ENCODE measurements at regions not wholly inside any gene's neighbourhood (a gene's known extent, or its start where the extent isn't known, plus 50 kb on each side); places are given as distances from the start of the nearest gene placed in this dataset.

DNA sequence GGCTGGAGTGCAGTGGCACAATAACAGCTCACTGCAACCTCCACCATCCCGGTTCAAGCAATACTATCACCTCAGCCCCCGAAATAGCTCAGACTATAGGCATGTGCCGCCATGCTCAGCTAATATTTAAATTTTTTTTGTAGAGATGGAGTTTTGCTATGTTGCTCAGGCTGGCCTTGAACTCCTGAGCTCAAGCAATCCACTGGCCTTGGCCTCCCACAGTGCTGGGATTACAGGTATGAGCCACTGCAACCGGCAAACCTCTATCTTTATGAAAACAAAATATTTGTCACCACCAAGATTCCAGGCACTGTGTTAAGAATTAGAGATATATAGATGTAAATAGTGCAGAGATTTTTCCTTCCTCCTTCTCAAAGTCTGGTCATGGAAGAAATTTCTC is 232.5 kb downstream of the ANKRD50 start (continued):
- TF ChIP-seq, protein P1, sequence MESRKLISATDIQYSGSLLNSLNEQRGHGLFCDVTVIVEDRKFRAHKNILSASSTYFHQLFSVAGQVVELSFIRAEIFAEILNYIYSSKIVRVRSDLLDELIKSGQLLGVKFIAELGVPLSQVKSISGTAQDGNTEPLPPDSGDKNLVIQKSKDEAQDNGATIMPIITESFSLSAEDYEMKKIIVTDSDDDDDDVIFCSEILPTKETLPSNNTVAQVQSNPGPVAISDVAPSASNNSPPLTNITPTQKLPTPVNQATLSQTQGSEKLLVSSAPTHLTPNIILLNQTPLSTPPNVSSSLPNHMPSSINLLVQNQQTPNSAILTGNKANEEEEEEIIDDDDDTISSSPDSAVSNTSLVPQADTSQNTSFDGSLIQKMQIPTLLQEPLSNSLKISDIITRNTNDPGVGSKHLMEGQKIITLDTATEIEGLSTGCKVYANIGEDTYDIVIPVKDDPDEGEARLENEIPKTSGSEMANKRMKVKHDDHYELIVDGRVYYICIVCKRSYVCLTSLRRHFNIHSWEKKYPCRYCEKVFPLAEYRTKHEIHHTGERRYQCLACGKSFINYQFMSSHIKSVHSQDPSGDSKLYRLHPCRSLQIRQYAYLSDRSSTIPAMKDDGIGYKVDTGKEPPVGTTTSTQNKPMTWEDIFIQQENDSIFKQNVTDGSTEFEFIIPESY (IDR thresholded peaks at IDR 0.05; ENCODE audit: borderline replicate concordance, low read depth), result no peak

DNA sequence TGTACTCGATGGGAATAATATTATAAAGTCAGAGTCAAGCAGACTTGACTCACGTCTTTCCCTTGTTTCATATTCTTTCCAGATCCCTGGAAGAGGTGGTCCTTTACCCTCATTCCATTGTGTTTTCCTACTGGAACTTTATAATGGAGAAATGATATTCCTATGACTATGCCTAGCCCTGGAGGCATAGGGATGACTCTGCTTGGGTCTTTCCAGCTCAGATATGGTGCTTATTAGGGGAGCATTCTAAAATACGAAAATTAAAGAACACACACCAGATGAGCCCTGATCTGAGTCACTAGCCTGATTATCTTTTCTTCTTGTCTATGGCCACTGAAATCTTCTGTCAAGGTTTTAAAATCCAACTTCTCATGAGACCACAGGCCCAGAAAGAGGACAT is 231.4 kb downstream of the ANKRD50 start:
- H3K9me3 ChIP-seq, result no peaks in the 10 kb centered on the region
- H3F3A ChIP-seq (replicated peaks; ENCODE audit: insufficient read depth), result peaks cover 7% of the 10 kb centered on the region
- H4K20me1 ChIP-seq (ENCODE audit: insufficient read depth), result no peaks in the 10 kb centered on the region
- ChIA-PET CTCF (no interaction called here), POLR2A (no interaction called here)
- no peaks in the 10 kb centered on the region for H3K9me2 ChIP-seq
- no peaks in the 10 kb centered on the region for H3K36me3 ChIP-seq (replicated peaks in 1 of 2; ENCODE audit: control insufficient read depth in 1 of 2, insufficient read depth in 2 of 2, low read length in 1 of 2)
- H3K27me3 ChIP-seq (ENCODE audit: insufficient read depth), result no peaks in the 10 kb centered on the region
- no peaks in the 10 kb centered on the region for H3K79me2 ChIP-seq (ENCODE audit: insufficient read depth)
- H3K4me3 ChIP-seq (ENCODE audit: low read depth in 2 of 2, low read length in 1 of 2), result no peak overlapping the region
- no peak overlapping the region for H3K4me2 ChIP-seq
- peaks cover 3 to 20% of the 10 kb centered on the region in 2 experiments; a peak in 3 of 4 replicates for H3K4me1 ChIP-seq (ENCODE audit: control insufficient read depth in 1 of 2, insufficient read depth in 2 of 2, low read depth in 1 of 2, low read length in 1 of 2)
- 90% methylated on average over 3 of the region's 3 CpGs for WGBS (ENCODE audit: low lambda C conversion rate)
- H3K9ac ChIP-seq, result no peak overlapping the region
- DNase-seq, result no peak
- no peak overlapping the region for H2AFZ ChIP-seq (ENCODE audit: low read depth)
- no peak overlapping the region for H3K27ac ChIP-seq (ENCODE audit: low read depth in 2 of 2, low read length in 1 of 2)
- TF ChIP-seq, protein P2, sequence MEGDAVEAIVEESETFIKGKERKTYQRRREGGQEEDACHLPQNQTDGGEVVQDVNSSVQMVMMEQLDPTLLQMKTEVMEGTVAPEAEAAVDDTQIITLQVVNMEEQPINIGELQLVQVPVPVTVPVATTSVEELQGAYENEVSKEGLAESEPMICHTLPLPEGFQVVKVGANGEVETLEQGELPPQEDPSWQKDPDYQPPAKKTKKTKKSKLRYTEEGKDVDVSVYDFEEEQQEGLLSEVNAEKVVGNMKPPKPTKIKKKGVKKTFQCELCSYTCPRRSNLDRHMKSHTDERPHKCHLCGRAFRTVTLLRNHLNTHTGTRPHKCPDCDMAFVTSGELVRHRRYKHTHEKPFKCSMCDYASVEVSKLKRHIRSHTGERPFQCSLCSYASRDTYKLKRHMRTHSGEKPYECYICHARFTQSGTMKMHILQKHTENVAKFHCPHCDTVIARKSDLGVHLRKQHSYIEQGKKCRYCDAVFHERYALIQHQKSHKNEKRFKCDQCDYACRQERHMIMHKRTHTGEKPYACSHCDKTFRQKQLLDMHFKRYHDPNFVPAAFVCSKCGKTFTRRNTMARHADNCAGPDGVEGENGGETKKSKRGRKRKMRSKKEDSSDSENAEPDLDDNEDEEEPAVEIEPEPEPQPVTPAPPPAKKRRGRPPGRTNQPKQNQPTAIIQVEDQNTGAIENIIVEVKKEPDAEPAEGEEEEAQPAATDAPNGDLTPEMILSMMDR (IDR thresholded peaks at IDR 0.05), result no peak
- no peak for TF ChIP-seq GABPA (IDR thresholded peaks at IDR 0.05; ENCODE audit: low read depth)

DNA sequence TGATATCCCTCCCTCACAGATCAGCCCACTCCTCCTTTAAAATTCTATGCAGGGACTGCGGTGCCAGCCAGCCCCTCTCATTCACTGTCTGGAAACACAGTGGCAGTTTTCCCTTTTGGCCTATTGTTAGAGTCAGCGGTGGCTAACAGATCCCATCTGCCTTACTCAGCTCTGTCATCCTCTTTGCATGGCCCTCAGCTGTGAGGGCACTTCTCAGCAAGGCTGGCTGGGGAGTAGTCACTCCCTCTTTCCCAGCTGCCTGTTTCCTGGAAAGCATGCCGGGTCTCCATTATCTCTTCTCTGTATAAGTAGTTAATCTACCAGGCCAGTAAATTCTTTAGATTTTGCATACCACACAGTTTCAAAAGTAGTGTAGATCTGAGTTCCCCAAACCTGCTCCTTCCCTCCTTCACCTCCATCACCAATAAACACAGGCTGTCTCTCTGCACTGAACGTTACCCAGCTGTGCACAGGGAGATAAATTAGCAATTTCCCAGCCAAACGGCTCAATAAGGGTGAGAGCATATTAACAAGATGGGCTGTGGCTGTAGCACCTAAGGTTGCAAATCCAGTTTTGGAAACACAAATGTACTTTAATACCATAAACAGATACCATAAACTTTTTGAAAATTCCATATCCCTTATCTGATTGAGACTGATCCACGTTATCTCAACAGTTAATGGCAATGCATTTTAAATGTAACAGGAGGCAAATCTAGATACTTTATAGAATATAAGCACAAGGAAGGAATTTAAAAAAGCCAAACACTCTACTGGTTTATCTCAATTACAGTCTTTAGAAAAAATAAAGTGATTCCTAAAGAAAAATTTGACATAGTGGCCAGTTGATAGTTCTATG is 229.3 kb downstream of the ANKRD50 start:
- no peak overlapping the region for H3K9ac ChIP-seq
- 22% methylated on average over 6 of the region's 6 CpGs for WGBS (ENCODE audit: low lambda C conversion rate)
- H3K9me2 ChIP-seq, result no peaks in the 10 kb centered on the region
- no peak overlapping the region for H3K4me2 ChIP-seq
- H3K9me3 ChIP-seq, result no peaks in the 10 kb centered on the region
- peak; percentile 47 for DNase-seq
- POLR2A ChIA-PET, result interaction anchor here (1.0 kb wide), 1 partner anchor 229 kb away, joined by 3 read pairs; the partner anchor contains the start of gene ANKRD50
- H3K27ac ChIP-seq (ENCODE audit: low read depth in 2 of 2, low read length in 1 of 2), result peak overlapping the region in 1 of 2 experiments; percentile 82; a peak in 2 of 4 replicates
- peak overlapping the region; percentile 60; the same call in 1 of the 2 replicates for H2AFZ ChIP-seq (ENCODE audit: low read depth)
- H3F3A ChIP-seq (replicated peaks; ENCODE audit: insufficient read depth), result peaks cover 4% of the 10 kb centered on the region
- no peaks in the 10 kb centered on the region for H3K79me2 ChIP-seq (ENCODE audit: insufficient read depth)
- peaks cover 3 to 18% of the 10 kb centered on the region in 2 experiments; a peak in 3 of 4 replicates for H3K4me1 ChIP-seq (ENCODE audit: control insufficient read depth in 1 of 2, insufficient read depth in 2 of 2, low read depth in 1 of 2, low read length in 1 of 2)
- H3K4me3 ChIP-seq (ENCODE audit: low read depth in 2 of 2, low read length in 1 of 2), result no peak overlapping the region
- H3K27me3 ChIP-seq (ENCODE audit: insufficient read depth), result no peaks in the 10 kb centered on the region
- no peaks in the 10 kb centered on the region for H4K20me1 ChIP-seq (ENCODE audit: insufficient read depth)
- CTCF ChIA-PET, result interaction anchor here (1.6 kb wide), 1 partner anchor 149 kb away, joined by 4 read pairs; no protein-coding TSS in a partner anchor
- H3K36me3 ChIP-seq (replicated peaks in 1 of 2; ENCODE audit: control insufficient read depth in 1 of 2, insufficient read depth in 2 of 2, low read length in 1 of 2), result no peaks in the 10 kb centered on the region
- TF ChIP-seq, protein P3, sequence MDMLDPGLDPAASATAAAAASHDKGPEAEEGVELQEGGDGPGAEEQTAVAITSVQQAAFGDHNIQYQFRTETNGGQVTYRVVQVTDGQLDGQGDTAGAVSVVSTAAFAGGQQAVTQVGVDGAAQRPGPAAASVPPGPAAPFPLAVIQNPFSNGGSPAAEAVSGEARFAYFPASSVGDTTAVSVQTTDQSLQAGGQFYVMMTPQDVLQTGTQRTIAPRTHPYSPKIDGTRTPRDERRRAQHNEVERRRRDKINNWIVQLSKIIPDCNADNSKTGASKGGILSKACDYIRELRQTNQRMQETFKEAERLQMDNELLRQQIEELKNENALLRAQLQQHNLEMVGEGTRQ (IDR thresholded peaks at IDR 0.05; ENCODE audit: borderline replicate concordance, low read depth, low read length), result no peak
- no peak for TF ChIP-seq TCF12 (IDR thresholded peaks at IDR 0.05)
- no peak for TF ChIP-seq SIN3A (IDR thresholded peaks at IDR 0.05; ENCODE audit: borderline replicate concordance, low read depth, low read length)
- no peak for TF ChIP-seq FOSL2 (IDR thresholded peaks at IDR 0.05; ENCODE audit: borderline replicate concordance, low read depth)
- TF ChIP-seq TAF1 (IDR thresholded peaks at IDR 0.05; ENCODE audit: borderline replicate concordance, low read depth, low read length), result no peak
- TF ChIP-seq, protein P4, sequence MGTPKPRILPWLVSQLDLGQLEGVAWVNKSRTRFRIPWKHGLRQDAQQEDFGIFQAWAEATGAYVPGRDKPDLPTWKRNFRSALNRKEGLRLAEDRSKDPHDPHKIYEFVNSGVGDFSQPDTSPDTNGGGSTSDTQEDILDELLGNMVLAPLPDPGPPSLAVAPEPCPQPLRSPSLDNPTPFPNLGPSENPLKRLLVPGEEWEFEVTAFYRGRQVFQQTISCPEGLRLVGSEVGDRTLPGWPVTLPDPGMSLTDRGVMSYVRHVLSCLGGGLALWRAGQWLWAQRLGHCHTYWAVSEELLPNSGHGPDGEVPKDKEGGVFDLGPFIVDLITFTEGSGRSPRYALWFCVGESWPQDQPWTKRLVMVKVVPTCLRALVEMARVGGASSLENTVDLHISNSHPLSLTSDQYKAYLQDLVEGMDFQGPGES (IDR thresholded peaks at IDR 0.05; ENCODE audit: low read depth, low read length), result no peak
- TF ChIP-seq MEF2A (IDR thresholded peaks at IDR 0.05; ENCODE audit: borderline replicate concordance, low read depth), result no peak
- no peak for TF ChIP-seq POLR2AphosphoS5 (IDR thresholded peaks at IDR 0.05; ENCODE audit: low read depth, low read length)
- no peak for TF ChIP-seq TEAD4 (IDR thresholded peaks at IDR 0.05; ENCODE audit: borderline replicate concordance, insufficient read depth)
- TF ChIP-seq, protein P5, sequence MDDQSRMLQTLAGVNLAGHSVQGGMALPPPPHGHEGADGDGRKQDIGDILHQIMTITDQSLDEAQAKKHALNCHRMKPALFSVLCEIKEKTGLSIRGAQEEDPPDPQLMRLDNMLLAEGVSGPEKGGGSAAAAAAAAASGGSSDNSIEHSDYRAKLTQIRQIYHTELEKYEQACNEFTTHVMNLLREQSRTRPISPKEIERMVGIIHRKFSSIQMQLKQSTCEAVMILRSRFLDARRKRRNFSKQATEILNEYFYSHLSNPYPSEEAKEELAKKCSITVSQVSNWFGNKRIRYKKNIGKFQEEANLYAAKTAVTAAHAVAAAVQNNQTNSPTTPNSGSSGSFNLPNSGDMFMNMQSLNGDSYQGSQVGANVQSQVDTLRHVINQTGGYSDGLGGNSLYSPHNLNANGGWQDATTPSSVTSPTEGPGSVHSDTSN (IDR thresholded peaks at IDR 0.05), result no peak
- peak; percentile 16 for TF ChIP-seq CHD2 (IDR thresholded peaks at IDR 0.05; ENCODE audit: low read length, partially characterized antibody)
- no peak for TF ChIP-seq JUND (IDR thresholded peaks at IDR 0.05)
- TF ChIP-seq, protein P6, sequence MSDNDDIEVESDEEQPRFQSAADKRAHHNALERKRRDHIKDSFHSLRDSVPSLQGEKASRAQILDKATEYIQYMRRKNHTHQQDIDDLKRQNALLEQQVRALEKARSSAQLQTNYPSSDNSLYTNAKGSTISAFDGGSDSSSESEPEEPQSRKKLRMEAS (IDR thresholded peaks at IDR 0.05; ENCODE audit: low read depth), result 0 out of 2 replicates have a peak, but pooled peaks have one; percentile 15
- TF ChIP-seq RXRA (IDR thresholded peaks at IDR 0.05; ENCODE audit: borderline replicate concordance, low read depth), result no peak

Measured in SK-N-SH (cell line).